Heart left ventricle (tissue), 13 donors: ENCODE measurements at regions not wholly inside any gene's neighbourhood (a gene's known extent, or its start where the extent isn't known, plus 50 kb on each side); places are given as distances from the start of the nearest gene placed in this dataset.

ENCODE experiments used
- CTCF ChIP-seq, 12 donors: fragments of 200-600 bp; sonication (generic) in 4 of 12; IDR thresholded peaks; one replicate each; pipeline versions ENCODE4 v1.5.0 to v1.8.0; 2018 to 2022; ENCODE audit warnings: antibody characterized with exemption in 12 of 12, mild to moderate bottlenecking in 5 of 12
- POLR2A ChIP-seq, 2 donors: fragments of 450-650 bp; IDR thresholded peaks; one replicate each; pipeline ENCODE4 v1.6.1; 2017; ENCODE audit warnings: antibody characterized with exemption in 2 of 2, mild to moderate bottlenecking in 2 of 2, moderate library complexity in 2 of 2
- donor health status: ischemic (EF 13 %, LVEDD 7.1; RV severe dilation, severe dysfunction).
- donor health status: DM: no; HTN: yes; CAD: no.
- donor health status: DM: no; HTN: no; CAD: no.
- donor health status: ischemic (EF 25% LVEDD 6.9; RV normal size, moderate dysfunction).
- donor health status: ischemic (EF 25% LVEDD 5.7; RV mildly dilated, moderate dysfunction).
- donor health status: ischemic (EF 35%, LVEDD 5.7; RV mildly dilated, moderate dysfunction).
- donor health status: nonischemic (EF 11% LVEDD 7.7; RV severe dilation, severe dysfunction).
- donor health status: DM: yes; HTN: yes; CAD: no.
- donor health status: PGD.
- donor health status: ischemic (EF 29% LVEDD 5.4; RV normal size, mild dysfunction).
- donor health status: nonischemic (EF 23%, LVEDD 6.1; RV moderate dilation, normal function).

GRCh38 chr7:82592416-82592815 lies 148.8 kb upstream of the CACNA2D1 start:
- TF ChIP-seq CTCF (IDR thresholded peaks at IDR 0.05) (no peak), POLR2A (IDR thresholded peaks at IDR 0.05) (no peak)
